ENCODE measurements at regions not wholly inside any gene's neighbourhood (a gene's known extent, or its start where the extent isn't known, plus 50 kb on each side); places are given as distances from the start of the nearest gene placed in this dataset.

DNA sequence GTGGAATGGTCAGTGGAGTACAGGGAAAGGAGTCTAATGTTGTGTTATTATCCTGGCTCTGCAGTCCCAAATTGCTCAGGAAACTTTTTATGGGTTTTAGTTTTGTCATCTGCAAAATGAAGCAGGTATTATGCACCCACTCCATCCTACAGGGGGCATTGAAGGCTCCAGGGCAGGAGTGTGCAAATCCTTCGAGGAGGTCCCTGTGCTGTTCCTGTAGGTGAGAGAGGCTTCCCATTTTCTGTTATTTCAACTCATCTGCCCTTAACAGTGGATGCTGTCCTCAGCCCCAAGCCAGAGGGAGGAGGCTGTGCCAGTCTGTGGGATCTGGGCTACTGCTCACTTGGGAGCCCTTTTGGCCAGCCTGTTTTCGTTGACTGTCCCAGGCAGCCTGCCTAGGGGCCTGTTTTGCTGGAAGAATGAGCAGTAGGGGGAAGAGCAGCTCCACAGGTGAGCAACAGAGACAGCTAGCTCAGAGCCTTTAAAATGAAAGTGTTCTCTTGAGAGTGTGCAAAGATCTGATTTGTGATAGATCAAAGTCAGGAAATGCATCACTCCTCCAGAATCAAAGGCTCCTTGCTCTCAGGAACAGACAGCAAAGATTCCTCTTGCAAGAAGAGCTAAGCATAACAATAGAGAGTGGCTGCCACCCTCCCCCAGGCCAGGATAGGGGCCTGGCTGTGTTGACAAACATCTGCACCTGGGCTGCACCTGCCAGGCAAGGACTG is 317.6 kb upstream of the PROX1 start:
- H3K4me1 Mint-ChIP-seq (ENCODE audit: unreplicated experiment): peaks cover 5% of the 10 kb centered on the region
- no peaks in the 10 kb centered on the region for H3K9me3 Mint-ChIP-seq (ENCODE audit: unreplicated experiment)
- H3K27ac Mint-ChIP-seq (ENCODE audit: unreplicated experiment): no peak overlapping the region
- DNase-seq (ENCODE audit: low spot score): no peak
- H3K36me3 Mint-ChIP-seq (ENCODE audit: low read depth, unreplicated experiment): no peaks in the 10 kb centered on the region
- TF ChIP-seq, protein P1, sequence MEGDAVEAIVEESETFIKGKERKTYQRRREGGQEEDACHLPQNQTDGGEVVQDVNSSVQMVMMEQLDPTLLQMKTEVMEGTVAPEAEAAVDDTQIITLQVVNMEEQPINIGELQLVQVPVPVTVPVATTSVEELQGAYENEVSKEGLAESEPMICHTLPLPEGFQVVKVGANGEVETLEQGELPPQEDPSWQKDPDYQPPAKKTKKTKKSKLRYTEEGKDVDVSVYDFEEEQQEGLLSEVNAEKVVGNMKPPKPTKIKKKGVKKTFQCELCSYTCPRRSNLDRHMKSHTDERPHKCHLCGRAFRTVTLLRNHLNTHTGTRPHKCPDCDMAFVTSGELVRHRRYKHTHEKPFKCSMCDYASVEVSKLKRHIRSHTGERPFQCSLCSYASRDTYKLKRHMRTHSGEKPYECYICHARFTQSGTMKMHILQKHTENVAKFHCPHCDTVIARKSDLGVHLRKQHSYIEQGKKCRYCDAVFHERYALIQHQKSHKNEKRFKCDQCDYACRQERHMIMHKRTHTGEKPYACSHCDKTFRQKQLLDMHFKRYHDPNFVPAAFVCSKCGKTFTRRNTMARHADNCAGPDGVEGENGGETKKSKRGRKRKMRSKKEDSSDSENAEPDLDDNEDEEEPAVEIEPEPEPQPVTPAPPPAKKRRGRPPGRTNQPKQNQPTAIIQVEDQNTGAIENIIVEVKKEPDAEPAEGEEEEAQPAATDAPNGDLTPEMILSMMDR (IDR thresholded peaks at IDR 0.05; ENCODE audit: unreplicated experiment): no peak
- peaks cover 3% of the 10 kb centered on the region for H3K27me3 Mint-ChIP-seq (ENCODE audit: unreplicated experiment)
- H3K4me3 Mint-ChIP-seq (ENCODE audit: unreplicated experiment): no peak overlapping the region

DNA sequence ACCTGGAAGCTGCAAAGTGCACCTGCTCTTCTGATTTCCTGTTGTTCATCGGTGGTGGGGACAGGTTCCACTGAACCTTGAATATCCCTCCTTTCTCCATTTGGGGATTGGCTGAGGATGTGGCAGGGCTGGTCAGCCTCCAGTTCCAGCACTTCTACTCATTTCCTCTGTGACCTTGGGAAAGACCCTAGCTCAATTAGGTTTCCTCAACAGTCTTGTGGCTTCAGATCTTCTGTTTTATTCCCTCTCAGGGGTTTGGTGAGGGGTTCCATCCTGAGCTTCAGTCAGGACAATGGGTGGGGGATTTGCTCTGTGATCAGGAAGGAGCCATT is 317.1 kb upstream of the PROX1 start:
- no peak overlapping the region for H3K4me3 Mint-ChIP-seq (ENCODE audit: unreplicated experiment)
- H3K4me1 Mint-ChIP-seq (ENCODE audit: unreplicated experiment): peaks cover 5% of the 10 kb centered on the region
- no peak overlapping the region for H3K27ac Mint-ChIP-seq (ENCODE audit: unreplicated experiment)

DNA sequence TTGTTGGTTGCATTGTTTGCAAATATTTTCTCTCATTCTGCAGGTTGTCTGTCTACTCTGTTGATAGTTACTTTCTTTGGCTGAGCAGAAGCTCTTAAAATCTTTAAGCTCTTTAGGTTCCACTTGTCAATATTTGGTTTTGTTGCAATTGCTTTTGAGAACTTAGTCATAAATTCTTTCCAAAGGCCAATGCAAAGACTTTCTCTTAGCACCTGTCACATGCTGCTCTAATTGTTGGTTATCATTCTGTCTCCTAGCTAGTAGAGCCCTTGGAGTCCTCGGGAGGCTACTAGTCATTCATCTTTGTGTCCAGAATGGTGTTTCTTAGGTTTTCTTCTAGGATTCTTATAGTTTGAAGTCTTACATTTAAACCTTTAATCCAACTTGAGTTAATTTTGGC is 312.7 kb upstream of the PROX1 start:
- Mint-ChIP-seq H3K36me3 (ENCODE audit: low read depth, unreplicated experiment) (no peaks in the 10 kb centered on the region), H3K4me1 (ENCODE audit: unreplicated experiment) (peaks cover 5% of the 10 kb centered on the region), H3K9me3 (ENCODE audit: unreplicated experiment) (no peaks in the 10 kb centered on the region), H3K4me3 (ENCODE audit: unreplicated experiment) (no peak overlapping the region), H3K27me3 (ENCODE audit: unreplicated experiment) (no peaks in the 10 kb centered on the region), H3K27ac (ENCODE audit: unreplicated experiment) (no peak overlapping the region)
- DNase-seq (ENCODE audit: low spot score): no peak
- TF ChIP-seq, protein P1 (IDR thresholded peaks at IDR 0.05; ENCODE audit: unreplicated experiment): no peak

More for the DNA sequence above, 317.1 kb upstream of the PROX1 start:
- TF ChIP-seq, protein P1 (IDR thresholded peaks at IDR 0.05; ENCODE audit: unreplicated experiment): no peak
- no peak for DNase-seq (ENCODE audit: low spot score)
- Mint-ChIP-seq H3K9me3 (ENCODE audit: unreplicated experiment) (no peaks in the 10 kb centered on the region), H3K36me3 (ENCODE audit: low read depth, unreplicated experiment) (no peaks in the 10 kb centered on the region), H3K27me3 (ENCODE audit: unreplicated experiment) (peaks cover 3% of the 10 kb centered on the region)

DNA sequence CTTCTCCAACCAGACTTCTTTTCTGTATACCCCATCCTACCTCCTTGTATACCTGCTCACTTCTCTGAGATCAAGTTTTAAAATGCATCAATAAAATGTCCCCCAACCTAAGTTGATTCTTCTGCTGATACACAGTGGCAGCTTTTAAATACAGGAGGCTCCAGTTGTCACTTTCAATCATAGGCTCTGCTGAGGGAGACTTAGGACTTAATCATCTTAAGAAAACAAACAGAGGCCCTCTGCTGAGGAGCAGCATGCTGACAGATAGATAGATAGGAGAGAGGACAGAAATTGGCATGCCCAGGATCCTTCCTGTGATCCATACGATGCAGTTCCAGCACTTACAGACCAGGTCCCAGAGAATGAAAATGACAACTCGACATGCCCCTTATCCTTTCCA is 311.0 kb upstream of the PROX1 start:
- Mint-ChIP-seq H3K4me1 (ENCODE audit: unreplicated experiment) (no peaks in the 10 kb centered on the region), H3K36me3 (ENCODE audit: low read depth, unreplicated experiment) (no peaks in the 10 kb centered on the region), H3K27ac (ENCODE audit: unreplicated experiment) (no peak overlapping the region)

DNA sequence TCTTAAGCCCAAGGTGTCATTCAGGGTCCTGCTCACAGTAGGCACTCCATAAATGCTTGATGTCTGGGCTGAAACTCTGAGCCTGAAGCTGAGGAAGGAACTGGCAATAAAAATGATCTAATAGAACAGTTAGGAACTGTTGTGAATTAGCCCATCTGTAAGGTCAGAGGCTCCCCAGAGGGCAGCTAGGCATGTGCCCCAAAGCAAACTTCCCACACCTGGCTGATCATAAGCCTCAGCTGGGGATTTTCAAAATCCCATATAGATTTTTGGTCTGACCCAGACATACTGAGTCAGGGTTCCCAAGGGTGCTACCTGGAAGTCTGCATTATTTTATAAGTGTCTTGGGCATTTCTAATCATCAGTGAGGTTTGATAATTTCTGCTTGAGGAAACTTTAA is 309.4 kb upstream of the PROX1 start:
- TF ChIP-seq, protein P1 (IDR thresholded peaks at IDR 0.05; ENCODE audit: unreplicated experiment): no peak
- Mint-ChIP-seq H3K4me1 (ENCODE audit: unreplicated experiment) (no peaks in the 10 kb centered on the region), H3K4me3 (ENCODE audit: unreplicated experiment) (no peak overlapping the region), H3K27ac (ENCODE audit: unreplicated experiment) (no peak overlapping the region), H3K36me3 (ENCODE audit: low read depth, unreplicated experiment) (no peaks in the 10 kb centered on the region), H3K9me3 (ENCODE audit: unreplicated experiment) (no peaks in the 10 kb centered on the region), H3K27me3 (ENCODE audit: unreplicated experiment) (no peaks in the 10 kb centered on the region)
- DNase-seq (ENCODE audit: low spot score): no peak

More for the DNA sequence above, 311.0 kb upstream of the PROX1 start:
- H3K27me3 Mint-ChIP-seq (ENCODE audit: unreplicated experiment): no peaks in the 10 kb centered on the region
- no peaks in the 10 kb centered on the region for H3K9me3 Mint-ChIP-seq (ENCODE audit: unreplicated experiment)
- TF ChIP-seq, protein P1 (IDR thresholded peaks at IDR 0.05; ENCODE audit: unreplicated experiment): no peak
- DNase-seq (ENCODE audit: low spot score): no peak
- H3K4me3 Mint-ChIP-seq (ENCODE audit: unreplicated experiment): no peak overlapping the region

All from endothelial cell (in vitro differentiated cells).